ENCODE measurements at regions not wholly inside any gene's neighbourhood (a gene's known extent, or its start where the extent isn't known, plus 50 kb on each side); places are given as distances from the start of the nearest gene placed in this dataset.

DNA sequence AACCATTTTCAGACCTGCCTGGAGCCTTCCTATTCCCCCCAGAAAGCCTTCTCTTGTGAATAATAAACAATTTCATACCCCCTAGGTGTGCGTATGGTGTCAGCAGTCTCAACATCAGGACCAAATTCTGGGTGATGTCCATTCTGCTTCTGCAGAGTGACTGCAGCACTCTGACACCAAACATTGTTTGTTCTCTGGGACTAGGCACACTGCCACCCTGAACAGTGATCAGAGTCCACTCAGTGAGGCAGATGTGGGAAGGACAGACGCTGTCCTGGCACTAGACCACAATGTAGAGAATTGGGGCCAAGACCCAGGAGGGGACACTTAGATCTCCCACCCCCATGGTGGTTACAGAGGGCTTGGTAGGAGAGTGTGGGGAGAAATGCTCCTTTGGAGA, 175.1 kb downstream of the BACH1 start:
- no peaks in the 10 kb centered on the region for H3K9me3 ChIP-seq (ENCODE audit: control insufficient read depth, insufficient read depth, low read depth, low read length)
- no peak overlapping the region for H3K4me3 ChIP-seq (ENCODE audit: low read depth, low read length)
- ChIA-PET CTCF (no interaction called here), POLR2A (no interaction called here)
- no peaks in the 10 kb centered on the region for H3K36me3 ChIP-seq (ENCODE audit: control insufficient read depth in 2 of 2, insufficient read depth in 1 of 2, low read length in 2 of 2)
- no peak overlapping the region for H3K27ac ChIP-seq (ENCODE audit: extremely low read depth, low read depth, low read length)
- no peak for TF ChIP-seq MZF1 (tag by site-specific recombination; IDR thresholded peaks at IDR 0.05; ENCODE audit: borderline replicate concordance)
- TF ChIP-seq SALL2 (tag by site-specific recombination; IDR thresholded peaks at IDR 0.05; ENCODE audit: borderline replicate concordance): no peak
- TF ChIP-seq, protein P1, sequence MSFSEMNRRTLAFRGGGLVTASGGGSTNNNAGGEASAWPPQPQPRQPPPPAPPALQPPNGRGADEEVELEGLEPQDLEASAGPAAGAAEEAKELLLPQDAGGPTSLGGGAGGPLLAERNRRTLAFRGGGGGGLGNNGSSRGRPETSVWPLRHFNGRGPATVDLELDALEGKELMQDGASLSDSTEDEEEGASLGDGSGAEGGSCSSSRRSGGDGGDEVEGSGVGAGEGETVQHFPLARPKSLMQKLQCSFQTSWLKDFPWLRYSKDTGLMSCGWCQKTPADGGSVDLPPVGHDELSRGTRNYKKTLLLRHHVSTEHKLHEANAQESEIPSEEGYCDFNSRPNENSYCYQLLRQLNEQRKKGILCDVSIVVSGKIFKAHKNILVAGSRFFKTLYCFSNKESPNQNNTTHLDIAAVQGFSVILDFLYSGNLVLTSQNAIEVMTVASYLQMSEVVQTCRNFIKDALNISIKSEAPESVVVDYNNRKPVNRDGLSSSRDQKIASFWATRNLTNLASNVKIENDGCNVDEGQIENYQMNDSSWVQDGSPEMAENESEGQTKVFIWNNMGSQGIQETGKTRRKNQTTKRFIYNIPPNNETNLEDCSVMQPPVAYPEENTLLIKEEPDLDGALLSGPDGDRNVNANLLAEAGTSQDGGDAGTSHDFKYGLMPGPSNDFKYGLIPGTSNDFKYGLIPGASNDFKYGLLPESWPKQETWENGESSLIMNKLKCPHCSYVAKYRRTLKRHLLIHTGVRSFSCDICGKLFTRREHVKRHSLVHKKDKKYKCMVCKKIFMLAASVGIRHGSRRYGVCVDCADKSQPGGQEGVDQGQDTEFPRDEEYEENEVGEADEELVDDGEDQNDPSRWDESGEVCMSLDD (tag by site-specific recombination; IDR thresholded peaks at IDR 0.05): no peak
- TF ChIP-seq WT1 (tag by site-specific recombination; IDR thresholded peaks at IDR 0.05): no peak
- TF ChIP-seq ZNF596 (tag by site-specific recombination; IDR thresholded peaks at IDR 0.05): no peak
- TF ChIP-seq ZNF768 (tag by site-specific recombination; IDR thresholded peaks at IDR 0.05): no peak
- no peak for TF ChIP-seq ZNF48 (tag by site-specific recombination; IDR thresholded peaks at IDR 0.05)
- TF ChIP-seq, protein P2, sequence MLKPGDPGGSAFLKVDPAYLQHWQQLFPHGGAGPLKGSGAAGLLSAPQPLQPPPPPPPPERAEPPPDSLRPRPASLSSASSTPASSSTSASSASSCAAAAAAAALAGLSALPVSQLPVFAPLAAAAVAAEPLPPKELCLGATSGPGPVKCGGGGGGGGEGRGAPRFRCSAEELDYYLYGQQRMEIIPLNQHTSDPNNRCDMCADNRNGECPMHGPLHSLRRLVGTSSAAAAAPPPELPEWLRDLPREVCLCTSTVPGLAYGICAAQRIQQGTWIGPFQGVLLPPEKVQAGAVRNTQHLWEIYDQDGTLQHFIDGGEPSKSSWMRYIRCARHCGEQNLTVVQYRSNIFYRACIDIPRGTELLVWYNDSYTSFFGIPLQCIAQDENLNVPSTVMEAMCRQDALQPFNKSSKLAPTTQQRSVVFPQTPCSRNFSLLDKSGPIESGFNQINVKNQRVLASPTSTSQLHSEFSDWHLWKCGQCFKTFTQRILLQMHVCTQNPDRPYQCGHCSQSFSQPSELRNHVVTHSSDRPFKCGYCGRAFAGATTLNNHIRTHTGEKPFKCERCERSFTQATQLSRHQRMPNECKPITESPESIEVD (tag by site-specific recombination; IDR thresholded peaks at IDR 0.05): no peak
- no peak for TF ChIP-seq ZNF114 (tag by site-specific recombination; IDR thresholded peaks at IDR 0.05)
- TF ChIP-seq SETDB1 (IDR thresholded peaks at IDR 0.05; ENCODE audit: insufficient read length, low read length): no peak
- no peak for TF ChIP-seq ZNF138 (tag by site-specific recombination; IDR thresholded peaks at IDR 0.05; ENCODE audit: borderline replicate concordance)
- TF ChIP-seq ZNF19 (tag by site-specific recombination; IDR thresholded peaks at IDR 0.05; ENCODE audit: low read depth): no peak
- no peaks in the 10 kb centered on the region for H3K4me1 ChIP-seq (ENCODE audit: control insufficient read depth, insufficient read depth, low read length)

DNA sequence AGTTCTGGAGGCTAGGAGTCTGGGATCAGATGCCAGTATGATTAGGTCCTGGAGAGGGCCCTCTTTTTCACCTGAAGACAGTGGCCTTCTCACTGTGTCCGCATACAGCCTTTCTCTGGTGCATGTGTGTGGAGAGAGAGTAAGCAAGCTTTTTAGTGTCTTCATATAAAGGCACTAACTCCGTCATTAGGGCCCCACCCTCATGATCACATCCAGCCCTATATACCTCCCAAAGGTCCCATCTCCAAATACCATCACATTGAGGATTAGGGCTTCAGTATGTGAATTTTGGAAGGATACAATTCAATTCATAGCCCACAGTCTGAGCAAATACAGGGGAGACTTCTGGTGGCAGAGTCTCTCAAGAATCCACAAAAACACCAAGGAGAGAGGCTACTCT, 176.6 kb downstream of the BACH1 start:
- CTCF ChIA-PET: interaction anchor here (0.5 to 2.6 kb wide), 9 partner anchors 10 to 939 kb away, joined by 3 to 17 read pairs (median 4); no protein-coding TSS in a partner anchor

More for the DNA sequence above, 176.6 kb downstream of the BACH1 start:
- TF ChIP-seq GLI4 (tag by site-specific recombination; IDR thresholded peaks at IDR 0.05) (no peak), ZNF585B (tag by site-specific recombination; IDR thresholded peaks at IDR 0.05) (no peak), ZNF221 (tag by site-specific recombination; IDR thresholded peaks at IDR 0.05; ENCODE audit: borderline replicate concordance) (no peak), BCL11A (tag by site-specific recombination; IDR thresholded peaks at IDR 0.05; ENCODE audit: low read depth) (no peak), ZNF776 (tag by site-specific recombination; IDR thresholded peaks at IDR 0.05; ENCODE audit: borderline replicate concordance) (no peak), FEZF1 (tag by site-specific recombination; IDR thresholded peaks at IDR 0.05) (no peak), HOXA7 (CRISPR knock-in tag; IDR thresholded peaks at IDR 0.05; ENCODE audit: borderline replicate concordance) (no peak), ZBTB20 (tag by site-specific recombination; IDR thresholded peaks at IDR 0.05) (no peak), CTCF (tag by site-specific recombination; IDR thresholded peaks at IDR 0.05) (no peak), TSHZ1 (tag by site-specific recombination; IDR thresholded peaks at IDR 0.05; ENCODE audit: borderline replicate concordance) (no peak), ZNF768 (tag by site-specific recombination; IDR thresholded peaks at IDR 0.05) (no peak)
- TF ChIP-seq, protein P3, sequence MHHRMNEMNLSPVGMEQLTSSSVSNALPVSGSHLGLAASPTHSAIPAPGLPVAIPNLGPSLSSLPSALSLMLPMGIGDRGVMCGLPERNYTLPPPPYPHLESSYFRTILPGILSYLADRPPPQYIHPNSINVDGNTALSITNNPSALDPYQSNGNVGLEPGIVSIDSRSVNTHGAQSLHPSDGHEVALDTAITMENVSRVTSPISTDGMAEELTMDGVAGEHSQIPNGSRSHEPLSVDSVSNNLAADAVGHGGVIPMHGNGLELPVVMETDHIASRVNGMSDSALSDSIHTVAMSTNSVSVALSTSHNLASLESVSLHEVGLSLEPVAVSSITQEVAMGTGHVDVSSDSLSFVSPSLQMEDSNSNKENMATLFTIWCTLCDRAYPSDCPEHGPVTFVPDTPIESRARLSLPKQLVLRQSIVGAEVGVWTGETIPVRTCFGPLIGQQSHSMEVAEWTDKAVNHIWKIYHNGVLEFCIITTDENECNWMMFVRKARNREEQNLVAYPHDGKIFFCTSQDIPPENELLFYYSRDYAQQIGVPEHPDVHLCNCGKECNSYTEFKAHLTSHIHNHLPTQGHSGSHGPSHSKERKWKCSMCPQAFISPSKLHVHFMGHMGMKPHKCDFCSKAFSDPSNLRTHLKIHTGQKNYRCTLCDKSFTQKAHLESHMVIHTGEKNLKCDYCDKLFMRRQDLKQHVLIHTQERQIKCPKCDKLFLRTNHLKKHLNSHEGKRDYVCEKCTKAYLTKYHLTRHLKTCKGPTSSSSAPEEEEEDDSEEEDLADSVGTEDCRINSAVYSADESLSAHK (tag by site-specific recombination; IDR thresholded peaks at IDR 0.05): no peak
- Histone ChIP-seq H3K4me3 (ENCODE audit: low read depth, low read length) (no peak overlapping the region), H3K4me1 (ENCODE audit: control insufficient read depth, insufficient read depth, low read length) (no peaks in the 10 kb centered on the region), H3K9me3 (ENCODE audit: control insufficient read depth, insufficient read depth, low read depth, low read length) (no peaks in the 10 kb centered on the region), H3K36me3 (ENCODE audit: control insufficient read depth in 2 of 2, insufficient read depth in 1 of 2, low read length in 2 of 2) (no peaks in the 10 kb centered on the region), H3K27ac (ENCODE audit: extremely low read depth, low read depth, low read length) (no peak overlapping the region)
- POLR2A ChIA-PET: no interaction called here

Measured in HEK293 (cell line).